GM12878 (cell line): ENCODE measurements at regions not wholly inside any gene's neighbourhood (a gene's known extent, or its start where the extent isn't known, plus 50 kb on each side); places are given as distances from the start of the nearest gene placed in this dataset.

Experiments
- ATAC-seq: fragments of 200-7000 bp; cut with Tn5 transposase; 3 replicates; pipeline ENCODE4 v1.9.1; 2020; ENCODE audit warnings: mild to moderate bottlenecking, moderate library complexity
- BruUV-seq: library from RNA; stranded (reverse); fragments of 400-500 nt; replicated peaks from 2 replicates; lab custom pipeline; 2021; lab: Mats Ljungman, UMichigan
- CTCF ChIA-PET: fragments of 300-600 bp; sonication (Branson Sonifier 250); formaldehyde crosslinking; extraction: SDS; loops from one replicate; lab custom pipeline; 2021; ENCODE audit warnings: inconsistent platforms; lab: Yijun Ruan, JAX
- POLR2A ChIA-PET: fragments of 350-600 bp; formaldehyde crosslinking; extraction: SDS; loops from one replicate; lab custom pipeline; 2021; ENCODE audit warnings: inconsistent platforms; lab: Charles Lee
- RAD21 ChIA-PET: fragments of 300-600 bp; sonication (Branson Sonifier 250); formaldehyde crosslinking; loops from one replicate; lab custom pipeline; 2023; ENCODE audit warnings: antibody characterized with exemption; ENCODE audit not compliant: unreplicated experiment; lab: Charles Lee
- SMC1A ChIA-PET: fragments of 300-600 bp; sonication (Branson Sonifier 250); formaldehyde crosslinking; loops from one replicate; lab custom pipeline; 2023; ENCODE audit not compliant: unreplicated experiment, uncharacterized antibody; lab: Charles Lee
- DNase-seq: peaks from one replicate; pipeline ENCODE4 v3.0.0-alpha.2; 2011; ENCODE audit warnings: low read depth, low spot score
- FAIRE-seq: peaks from 3 replicates; lab custom pipeline; 2011; peaks lifted over from hg19 to GRCh38; lab: Jason Lieb, UNC
- H2AFZ ChIP-seq: 2 replicates; pipeline ENCODE4 v1.6.0; 2011; ENCODE audit warnings: low read depth, low read length, control low read depth; ENCODE audit not compliant: control insufficient read depth
- H3K27ac ChIP-seq: 2 replicates; pipeline ENCODE4 v1.5.1; 2011; ENCODE audit warnings: control low read depth; ENCODE audit not compliant: control insufficient read depth, insufficient read depth
- H3K27me3 ChIP-seq, 2 experiments: replicated peaks in 1 of 2; 2 replicates each; pipeline versions ENCODE4 v1.6.0 to v1.6.1; 2011; ENCODE audit warnings: low read length in 1 of 2; ENCODE audit not compliant: control insufficient read depth in 2 of 2, insufficient read depth in 2 of 2
- H3K36me3 ChIP-seq, 2 experiments: 2 replicates each; pipeline ENCODE4 v1.5.1; 2011; ENCODE audit warnings: low read length in 1 of 2; ENCODE audit not compliant: control insufficient read depth in 2 of 2, insufficient read depth in 2 of 2
- H3K4me1 ChIP-seq: 2 replicates; pipeline ENCODE4 v1.6.1; 2011; ENCODE audit warnings: mild to moderate bottlenecking, low read length, moderate library complexity, mixed read lengths; ENCODE audit not compliant: control insufficient read depth, insufficient read depth
- H3K4me2 ChIP-seq: 2 replicates; pipeline ENCODE4 v1.6.0; 2011; ENCODE audit warnings: control low read depth; ENCODE audit not compliant: control insufficient read depth, insufficient read depth
- H3K4me3 ChIP-seq: fragments of 200-600 bp; sonication (generic); 2 replicates; pipeline ENCODE4 v1.5.1; 2016
- H3K79me2 ChIP-seq: 2 replicates; pipeline ENCODE4 v1.6.0; 2011; ENCODE audit warnings: low read length; ENCODE audit not compliant: control insufficient read depth, insufficient read depth
- H3K9ac ChIP-seq: 2 replicates; pipeline ENCODE4 v1.8.0; 2011; ENCODE audit warnings: low read length, control low read depth, mixed read lengths; ENCODE audit not compliant: control insufficient read depth, insufficient read depth
- H3K9me3 ChIP-seq: replicated peaks from 3 replicates; pipeline ENCODE4 v1.5.1; 2011; ENCODE audit warnings: mild to moderate bottlenecking, low read length; ENCODE audit not compliant: control insufficient read depth, insufficient read depth
- H4K20me1 ChIP-seq: 2 replicates; pipeline ENCODE4 v1.6.0; 2011; ENCODE audit not compliant: control insufficient read depth, insufficient read depth
- GABPA ChIP-seq: IDR thresholded peaks from 2 replicates; pipeline ENCODE4 v1.6.1; 2014; ENCODE audit warnings: antibody characterized with exemption, low read depth, mild to moderate bottlenecking, inconsistent platforms
- RFX5 ChIP-seq: IDR thresholded peaks from 2 replicates; pipeline ENCODE4 v1.6.1; 2011; ENCODE audit warnings: low read depth, low read length, improper control_type of control experiment
- ZSCAN29 ChIP-seq: fragments of 450-650 bp; IDR thresholded peaks from 2 replicates; pipeline ENCODE4 v1.6.1; 2017; ENCODE audit warnings: mild to moderate bottlenecking, moderate library complexity
- WGBS: methylation state at CpG from one replicate; pipeline ENCODE4 v1.1.6; 2016; ENCODE audit warnings: low lambda C conversion rate; ENCODE audit not compliant: insufficient replicate concordance, insufficient coverage; ENCODE audit errors: missing lambda C conversion rate; 5-methylcytosine and 5-hydroxymethylcytosine counted together
- in situ Hi-C: fragments of 300-500 bp; cut with MboI; formaldehyde crosslinking; loops from 9 replicates; pipeline ENCODE4 v1.14.3; 2018; ENCODE audit warnings: mixed read lengths
- intact Hi-C: fragments of 100-400 bp; cut with micrococcal nuclease; formaldehyde crosslinking; loops from one replicate; pipeline ENCODE4 v1.14.2; 2022; ENCODE audit not compliant: unreplicated experiment
- TF ChIP-seq, protein P1 (sequence below): fragments of 450-650 bp; formaldehyde crosslinking; IDR thresholded peaks from 2 replicates; pipeline ENCODE4 v1.4.0; 2022; ENCODE audit warnings: mild to moderate bottlenecking, moderate library complexity
- TF ChIP-seq, protein P2 (sequence below): fragments of 150-350 bp; IDR thresholded peaks from 2 replicates; pipeline ENCODE4 v1.6.1; 2014; ENCODE audit warnings: mild to moderate bottlenecking, low read depth, low read length
- TF ChIP-seq, protein P3 (sequence below), 3 experiments: IDR thresholded peaks in 2 of 3; conservative IDR thresholded peaks in 1 of 3; 2 replicates each; pipeline ENCODE4 v1.5.1; 2011; ENCODE audit warnings: low read depth in 3 of 3, low read length in 3 of 3, mild to moderate bottlenecking in 3 of 3, control low read depth in 2 of 3, moderate library complexity in 2 of 3, inconsistent platforms in 1 of 3, mixed read lengths in 1 of 3; ENCODE audit not compliant: control insufficient read depth in 2 of 3, insufficient read depth in 1 of 3; ENCODE audit errors: extremely low read depth in 1 of 3

DNA sequence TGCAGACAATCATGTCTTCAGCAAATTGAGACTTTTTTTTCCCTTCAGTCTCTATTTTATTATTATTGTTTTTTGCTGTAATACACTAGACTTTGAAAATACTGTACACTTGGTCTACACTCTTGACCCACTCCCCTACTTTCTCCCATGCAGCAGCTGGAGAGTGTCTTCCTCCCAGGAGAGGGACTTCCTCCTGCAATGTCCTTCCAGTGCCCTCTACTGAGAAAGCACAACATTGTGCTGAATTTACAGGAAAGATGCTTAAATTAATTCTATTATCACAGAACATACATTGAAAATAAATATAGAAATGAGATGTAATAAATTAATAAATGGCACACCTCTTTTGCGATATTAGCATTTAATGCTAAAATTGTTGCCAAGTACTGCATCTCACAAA is 411.3 kb downstream of the CCSER2 start:
- Histone ChIP-seq H3K36me3 (no peaks in the 10 kb centered on the region), H3K79me2 (no peaks in the 10 kb centered on the region), H3K4me3 (no peak overlapping the region)
- DNase-seq (no peak), ATAC-seq (no peak)
- CTCF ChIA-PET, result no interaction called here
- in situ Hi-C loops, result no loop called here
- SMC1A ChIA-PET, result no interaction called here
- WGBS, result 32% methylated on average over 1 of the region's 1 CpG
- TF ChIP-seq GABPA, result no peak
- TF ChIP-seq, protein P1, sequence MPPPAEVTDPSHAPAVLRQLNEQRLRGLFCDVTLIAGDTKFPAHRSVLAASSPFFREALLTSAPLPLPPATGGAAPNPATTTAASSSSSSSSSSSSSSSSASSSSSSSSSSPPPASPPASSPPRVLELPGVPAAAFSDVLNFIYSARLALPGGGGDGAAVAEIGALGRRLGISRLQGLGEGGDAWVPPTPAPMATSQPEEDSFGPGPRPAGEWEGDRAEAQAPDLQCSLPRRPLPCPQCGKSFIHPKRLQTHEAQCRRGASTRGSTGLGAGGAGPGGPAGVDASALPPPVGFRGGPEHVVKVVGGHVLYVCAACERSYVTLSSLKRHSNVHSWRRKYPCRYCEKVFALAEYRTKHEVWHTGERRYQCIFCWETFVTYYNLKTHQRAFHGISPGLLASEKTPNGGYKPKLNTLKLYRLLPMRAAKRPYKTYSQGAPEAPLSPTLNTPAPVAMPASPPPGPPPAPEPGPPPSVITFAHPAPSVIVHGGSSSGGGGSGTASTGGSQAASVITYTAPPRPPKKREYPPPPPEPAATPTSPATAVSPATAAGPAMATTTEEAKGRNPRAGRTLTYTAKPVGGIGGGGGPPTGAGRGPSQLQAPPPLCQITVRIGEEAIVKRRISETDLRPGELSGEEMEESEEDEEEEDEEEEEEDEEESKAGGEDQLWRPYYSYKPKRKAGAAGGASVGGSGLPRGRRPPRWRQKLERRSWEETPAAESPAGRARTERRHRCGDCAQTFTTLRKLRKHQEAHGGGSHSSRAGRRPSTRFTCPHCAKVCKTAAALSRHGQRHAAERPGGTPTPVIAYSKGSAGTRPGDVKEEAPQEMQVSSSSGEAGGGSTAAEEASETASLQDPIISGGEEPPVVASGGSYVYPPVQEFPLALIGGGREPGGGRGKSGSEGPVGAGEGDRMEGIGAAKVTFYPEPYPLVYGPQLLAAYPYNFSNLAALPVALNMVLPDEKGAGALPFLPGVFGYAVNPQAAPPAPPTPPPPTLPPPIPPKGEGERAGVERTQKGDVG, result no peak
- no peak for TF ChIP-seq RFX5
- TF ChIP-seq ZSCAN29, result no peak
- TF ChIP-seq, all 136 proteins: peak for 0
- RAD21 ChIA-PET, result no interaction called here
- H3K27ac ChIP-seq, result no peak overlapping the region
- FAIRE-seq, result no peak
- POLR2A ChIA-PET, result no interaction called here
- H2AFZ ChIP-seq, result no peak overlapping the region
- H3K4me2 ChIP-seq, result no peak overlapping the region
- no TSS peak for BruUV-seq
- no peaks in the 10 kb centered on the region for H4K20me1 ChIP-seq
- no peak overlapping the region for H3K9ac ChIP-seq
- intact Hi-C loops, result no loop called here
- no peaks in the 10 kb centered on the region for H3K4me1 ChIP-seq
- no peaks in the 10 kb centered on the region for H3K9me3 ChIP-seq
- no peaks in the 10 kb centered on the region for H3K27me3 ChIP-seq

DNA sequence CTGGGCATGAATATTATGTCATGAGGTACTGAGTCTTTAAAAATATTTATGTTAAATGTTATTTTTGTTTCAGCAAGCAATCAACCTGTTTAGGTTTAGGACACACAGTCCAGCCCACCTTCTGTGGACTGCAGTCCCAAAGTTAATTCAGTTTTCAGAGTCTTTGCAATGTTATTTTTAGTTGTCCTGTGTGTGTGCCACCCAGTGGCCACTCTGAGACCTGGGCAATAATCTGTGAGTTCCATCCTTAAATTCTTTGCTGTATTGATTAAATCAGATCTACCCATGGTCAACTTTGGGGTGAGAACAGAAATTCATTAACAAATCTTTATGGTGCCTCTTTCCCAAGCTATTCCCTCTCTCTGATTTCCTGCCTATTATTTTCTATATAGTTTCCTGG is 415.1 kb downstream of the CCSER2 start:
- no peak overlapping the region for H3K27ac ChIP-seq
- no peaks in the 10 kb centered on the region for H3K9me3 ChIP-seq
- no peaks in the 10 kb centered on the region for H3K4me1 ChIP-seq
- ChIA-PET CTCF (interaction anchor here (0.9 kb wide), 1 partner anchor 8 kb away, joined by 3 read pairs; no protein-coding TSS in a partner anchor), SMC1A (no interaction called here), RAD21 (no interaction called here), POLR2A (no interaction called here)
- no peaks in the 10 kb centered on the region for H4K20me1 ChIP-seq
- no peak for DNase-seq
- H3K4me2 ChIP-seq, result no peak overlapping the region
- H3K27me3 ChIP-seq, result no peaks in the 10 kb centered on the region
- FAIRE-seq, result no peak
- intact Hi-C loops, result loop anchor here (1.0 kb wide), 1 partner anchor 130 kb away; no protein-coding TSS in a partner anchor
- BruUV-seq, result no TSS peak
- in situ Hi-C loops, result no loop called here
- TF ChIP-seq, protein P2, sequence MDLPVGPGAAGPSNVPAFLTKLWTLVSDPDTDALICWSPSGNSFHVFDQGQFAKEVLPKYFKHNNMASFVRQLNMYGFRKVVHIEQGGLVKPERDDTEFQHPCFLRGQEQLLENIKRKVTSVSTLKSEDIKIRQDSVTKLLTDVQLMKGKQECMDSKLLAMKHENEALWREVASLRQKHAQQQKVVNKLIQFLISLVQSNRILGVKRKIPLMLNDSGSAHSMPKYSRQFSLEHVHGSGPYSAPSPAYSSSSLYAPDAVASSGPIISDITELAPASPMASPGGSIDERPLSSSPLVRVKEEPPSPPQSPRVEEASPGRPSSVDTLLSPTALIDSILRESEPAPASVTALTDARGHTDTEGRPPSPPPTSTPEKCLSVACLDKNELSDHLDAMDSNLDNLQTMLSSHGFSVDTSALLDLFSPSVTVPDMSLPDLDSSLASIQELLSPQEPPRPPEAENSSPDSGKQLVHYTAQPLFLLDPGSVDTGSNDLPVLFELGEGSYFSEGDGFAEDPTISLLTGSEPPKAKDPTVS, result no peak
- TF ChIP-seq, protein P3, sequence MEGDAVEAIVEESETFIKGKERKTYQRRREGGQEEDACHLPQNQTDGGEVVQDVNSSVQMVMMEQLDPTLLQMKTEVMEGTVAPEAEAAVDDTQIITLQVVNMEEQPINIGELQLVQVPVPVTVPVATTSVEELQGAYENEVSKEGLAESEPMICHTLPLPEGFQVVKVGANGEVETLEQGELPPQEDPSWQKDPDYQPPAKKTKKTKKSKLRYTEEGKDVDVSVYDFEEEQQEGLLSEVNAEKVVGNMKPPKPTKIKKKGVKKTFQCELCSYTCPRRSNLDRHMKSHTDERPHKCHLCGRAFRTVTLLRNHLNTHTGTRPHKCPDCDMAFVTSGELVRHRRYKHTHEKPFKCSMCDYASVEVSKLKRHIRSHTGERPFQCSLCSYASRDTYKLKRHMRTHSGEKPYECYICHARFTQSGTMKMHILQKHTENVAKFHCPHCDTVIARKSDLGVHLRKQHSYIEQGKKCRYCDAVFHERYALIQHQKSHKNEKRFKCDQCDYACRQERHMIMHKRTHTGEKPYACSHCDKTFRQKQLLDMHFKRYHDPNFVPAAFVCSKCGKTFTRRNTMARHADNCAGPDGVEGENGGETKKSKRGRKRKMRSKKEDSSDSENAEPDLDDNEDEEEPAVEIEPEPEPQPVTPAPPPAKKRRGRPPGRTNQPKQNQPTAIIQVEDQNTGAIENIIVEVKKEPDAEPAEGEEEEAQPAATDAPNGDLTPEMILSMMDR (IDR thresholded peaks at IDR 0.05 in 2 of 3, conservative IDR thresholded peaks at IDR 0.05 in 1 of 3; ENCODE audit: control insufficient read depth in 2 of 3, extremely low read depth in 1 of 3, insufficient read depth in 1 of 3, low read depth in 3 of 3, low read length in 3 of 3), result peak; percentile 22 to 37 (median 29); a peak in 4 of 6 replicates
- ATAC-seq, result peak; percentile 31; the same call in 1 of the 3 replicates
- H3K36me3 ChIP-seq, result no peaks in the 10 kb centered on the region
- no peaks in the 10 kb centered on the region for H3K79me2 ChIP-seq
- no peak overlapping the region for H3K4me3 ChIP-seq
- H3K9ac ChIP-seq, result no peak overlapping the region
- no peak overlapping the region for H2AFZ ChIP-seq
